PC-9 (cell line): ENCODE measurements at regions not wholly inside any gene's neighbourhood (a gene's known extent, or its start where the extent isn't known, plus 50 kb on each side); places are given as distances from the start of the nearest gene placed in this dataset.

Experiments
- EZH2 ChIP-seq: fragments of 200-600 bp; sonication (generic); IDR thresholded peaks from 2 replicates; pipeline ENCODE4 v1.8.0; 2017; ENCODE audit warnings: antibody characterized with exemption, low read depth
- TF ChIP-seq, protein P1 (sequence below): fragments of 200-600 bp; sonication (generic); conservative IDR thresholded peaks from 2 replicates; pipeline ENCODE4 v1.6.1; 2017; ENCODE audit warnings: mixed run types, antibody characterized with exemption, mild to moderate bottlenecking, moderate library complexity

- TF ChIP-seq, protein P1, sequence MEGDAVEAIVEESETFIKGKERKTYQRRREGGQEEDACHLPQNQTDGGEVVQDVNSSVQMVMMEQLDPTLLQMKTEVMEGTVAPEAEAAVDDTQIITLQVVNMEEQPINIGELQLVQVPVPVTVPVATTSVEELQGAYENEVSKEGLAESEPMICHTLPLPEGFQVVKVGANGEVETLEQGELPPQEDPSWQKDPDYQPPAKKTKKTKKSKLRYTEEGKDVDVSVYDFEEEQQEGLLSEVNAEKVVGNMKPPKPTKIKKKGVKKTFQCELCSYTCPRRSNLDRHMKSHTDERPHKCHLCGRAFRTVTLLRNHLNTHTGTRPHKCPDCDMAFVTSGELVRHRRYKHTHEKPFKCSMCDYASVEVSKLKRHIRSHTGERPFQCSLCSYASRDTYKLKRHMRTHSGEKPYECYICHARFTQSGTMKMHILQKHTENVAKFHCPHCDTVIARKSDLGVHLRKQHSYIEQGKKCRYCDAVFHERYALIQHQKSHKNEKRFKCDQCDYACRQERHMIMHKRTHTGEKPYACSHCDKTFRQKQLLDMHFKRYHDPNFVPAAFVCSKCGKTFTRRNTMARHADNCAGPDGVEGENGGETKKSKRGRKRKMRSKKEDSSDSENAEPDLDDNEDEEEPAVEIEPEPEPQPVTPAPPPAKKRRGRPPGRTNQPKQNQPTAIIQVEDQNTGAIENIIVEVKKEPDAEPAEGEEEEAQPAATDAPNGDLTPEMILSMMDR: no peak
- no peak for TF ChIP-seq EZH2
Observed at GRCh38 chr9:136597141-136597885, 51.5 kb upstream of the NOTCH1 start.
